GM12878 (cell line): ENCODE measurements at regions not wholly inside any gene's neighbourhood (a gene's known extent, or its start where the extent isn't known, plus 50 kb on each side); places are given as distances from the start of the nearest gene placed in this dataset.

Experiments
- ATAC-seq: fragments of 200-7000 bp; cut with Tn5 transposase; 3 replicates; pipeline ENCODE4 v1.9.1; 2020; ENCODE audit warnings: mild to moderate bottlenecking, moderate library complexity
- BruUV-seq: library from RNA; stranded (reverse); fragments of 400-500 nt; replicated peaks from 2 replicates; lab custom pipeline; 2021; lab: Mats Ljungman, UMichigan
- CTCF ChIA-PET: fragments of 300-600 bp; sonication (Branson Sonifier 250); formaldehyde crosslinking; extraction: SDS; loops from one replicate; lab custom pipeline; 2021; ENCODE audit warnings: inconsistent platforms; lab: Yijun Ruan, JAX
- POLR2A ChIA-PET: fragments of 350-600 bp; formaldehyde crosslinking; extraction: SDS; loops from one replicate; lab custom pipeline; 2021; ENCODE audit warnings: inconsistent platforms; lab: Charles Lee
- RAD21 ChIA-PET: fragments of 300-600 bp; sonication (Branson Sonifier 250); formaldehyde crosslinking; loops from one replicate; lab custom pipeline; 2023; ENCODE audit warnings: antibody characterized with exemption; ENCODE audit not compliant: unreplicated experiment; lab: Charles Lee
- SMC1A ChIA-PET: fragments of 300-600 bp; sonication (Branson Sonifier 250); formaldehyde crosslinking; loops from one replicate; lab custom pipeline; 2023; ENCODE audit not compliant: unreplicated experiment, uncharacterized antibody; lab: Charles Lee
- DNase-seq: peaks from one replicate; pipeline ENCODE4 v3.0.0-alpha.2; 2011; ENCODE audit warnings: low read depth, low spot score
- FAIRE-seq: peaks from 3 replicates; lab custom pipeline; 2011; peaks lifted over from hg19 to GRCh38; lab: Jason Lieb, UNC
- H2AFZ ChIP-seq: 2 replicates; pipeline ENCODE4 v1.6.0; 2011; ENCODE audit warnings: low read depth, low read length, control low read depth; ENCODE audit not compliant: control insufficient read depth
- H3K27ac ChIP-seq: 2 replicates; pipeline ENCODE4 v1.5.1; 2011; ENCODE audit warnings: control low read depth; ENCODE audit not compliant: control insufficient read depth, insufficient read depth
- H3K27me3 ChIP-seq, 2 experiments: replicated peaks in 1 of 2; 2 replicates each; pipeline versions ENCODE4 v1.6.0 to v1.6.1; 2011; ENCODE audit warnings: low read length in 1 of 2; ENCODE audit not compliant: control insufficient read depth in 2 of 2, insufficient read depth in 2 of 2
- H3K36me3 ChIP-seq, 2 experiments: 2 replicates each; pipeline ENCODE4 v1.5.1; 2011; ENCODE audit warnings: low read length in 1 of 2; ENCODE audit not compliant: control insufficient read depth in 2 of 2, insufficient read depth in 2 of 2
- H3K4me1 ChIP-seq: 2 replicates; pipeline ENCODE4 v1.6.1; 2011; ENCODE audit warnings: mild to moderate bottlenecking, low read length, moderate library complexity, mixed read lengths; ENCODE audit not compliant: control insufficient read depth, insufficient read depth
- H3K4me2 ChIP-seq: 2 replicates; pipeline ENCODE4 v1.6.0; 2011; ENCODE audit warnings: control low read depth; ENCODE audit not compliant: control insufficient read depth, insufficient read depth
- H3K4me3 ChIP-seq: fragments of 200-600 bp; sonication (generic); 2 replicates; pipeline ENCODE4 v1.5.1; 2016
- H3K79me2 ChIP-seq: 2 replicates; pipeline ENCODE4 v1.6.0; 2011; ENCODE audit warnings: low read length; ENCODE audit not compliant: control insufficient read depth, insufficient read depth
- H3K9ac ChIP-seq: 2 replicates; pipeline ENCODE4 v1.8.0; 2011; ENCODE audit warnings: low read length, control low read depth, mixed read lengths; ENCODE audit not compliant: control insufficient read depth, insufficient read depth
- H3K9me3 ChIP-seq: replicated peaks from 3 replicates; pipeline ENCODE4 v1.5.1; 2011; ENCODE audit warnings: mild to moderate bottlenecking, low read length; ENCODE audit not compliant: control insufficient read depth, insufficient read depth
- H4K20me1 ChIP-seq: 2 replicates; pipeline ENCODE4 v1.6.0; 2011; ENCODE audit not compliant: control insufficient read depth, insufficient read depth
- CBX3 ChIP-seq: fragments of 200-600 bp; sonication (generic); IDR thresholded peaks from 2 replicates; pipeline ENCODE4 v1.6.1; 2016; ENCODE audit warnings: low read depth, borderline replicate concordance
- CEBPB ChIP-seq, 2 experiments: fragments of 150-350 bp in 1 of 2; IDR thresholded peaks; 2 replicates each; pipeline ENCODE4 v1.6.1; 2012 to 2014; ENCODE audit warnings: low read depth in 2 of 2, low read length in 2 of 2, borderline replicate concordance in 1 of 2, inconsistent platforms in 1 of 2
- EED ChIP-seq: sonication (generic); IDR thresholded peaks from 2 replicates; pipeline ENCODE4 v1.6.1; 2016; ENCODE audit warnings: antibody characterized with exemption, low read depth
- IKZF2 ChIP-seq, 2 experiments: fragments of 450-650 bp; IDR thresholded peaks; 2 replicates each; pipeline ENCODE4 v1.6.1; 2017; ENCODE audit warnings: mild to moderate bottlenecking in 2 of 2, moderate library complexity in 2 of 2
- MYC ChIP-seq: IDR thresholded peaks from 2 replicates; pipeline ENCODE4 v1.6.1; 2011; ENCODE audit warnings: mild to moderate bottlenecking, low read length, moderate library complexity, inconsistent platforms; ENCODE audit not compliant: insufficient read depth, insufficient replicate concordance, insufficient read length, severe bottlenecking
- NFIC ChIP-seq: IDR thresholded peaks from 2 replicates; pipeline ENCODE4 v1.6.1; 2012; ENCODE audit warnings: low read depth, mild to moderate bottlenecking, inconsistent platforms, low read length, moderate library complexity
- NFXL1 ChIP-seq: fragments of 450-650 bp; IDR thresholded peaks from 2 replicates; pipeline ENCODE4 v1.6.1; 2017; ENCODE audit warnings: antibody characterized with exemption, mild to moderate bottlenecking, borderline replicate concordance
- POLR2A ChIP-seq: IDR thresholded peaks from 2 replicates; pipeline ENCODE4 v1.6.1; 2011; ENCODE audit warnings: low read depth, mild to moderate bottlenecking, low read length
- SKIL ChIP-seq: fragments of 450-650 bp; IDR thresholded peaks from 2 replicates; pipeline ENCODE4 v1.6.1; 2017; ENCODE audit warnings: mild to moderate bottlenecking, low read depth, inconsistent platforms; ENCODE audit not compliant: poor library complexity, severe bottlenecking
- SRF ChIP-seq, 2 experiments: IDR thresholded peaks; 2 replicates each; pipeline ENCODE4 v1.6.1; 2011; ENCODE audit warnings: low read depth in 2 of 2, low read length in 2 of 2, mild to moderate bottlenecking in 1 of 2, moderate library complexity in 1 of 2
- TAF1 ChIP-seq: IDR thresholded peaks from 2 replicates; pipeline ENCODE4 v1.6.1; 2011; ENCODE audit warnings: mild to moderate bottlenecking, low read depth, low read length, borderline replicate concordance
- ZNF217 ChIP-seq: fragments of 450-650 bp; IDR thresholded peaks from 2 replicates; pipeline ENCODE4 v1.6.1; 2017; ENCODE audit warnings: antibody characterized with exemption, mild to moderate bottlenecking
- WGBS: methylation state at CpG from one replicate; pipeline ENCODE4 v1.1.6; 2016; ENCODE audit warnings: low lambda C conversion rate; ENCODE audit not compliant: insufficient replicate concordance, insufficient coverage; ENCODE audit errors: missing lambda C conversion rate; 5-methylcytosine and 5-hydroxymethylcytosine counted together
- in situ Hi-C: fragments of 300-500 bp; cut with MboI; formaldehyde crosslinking; loops from 9 replicates; pipeline ENCODE4 v1.14.3; 2018; ENCODE audit warnings: mixed read lengths
- intact Hi-C: fragments of 100-400 bp; cut with micrococcal nuclease; formaldehyde crosslinking; loops from one replicate; pipeline ENCODE4 v1.14.2; 2022; ENCODE audit not compliant: unreplicated experiment

- no peak for TF ChIP-seq ZNF217
- TF ChIP-seq, all 136 proteins: peak for 0
These were observed 168.4 kb upstream of the ARRDC4 start (continued) for GRCh38 chr15:97791824-97792792.

- H3K4me2 ChIP-seq, result no peak overlapping the region
- H2AFZ ChIP-seq, result no peak overlapping the region
- no TSS peak for BruUV-seq
- POLR2A ChIA-PET, result no interaction called here
- no peaks in the 10 kb centered on the region for H3K4me1 ChIP-seq
- H3K27ac ChIP-seq, result no peak overlapping the region
- H4K20me1 ChIP-seq, result no peaks in the 10 kb centered on the region
- intact Hi-C loops (no loop called here), in situ Hi-C loops (no loop called here)
- H3K27me3 ChIP-seq, result no peaks in the 10 kb centered on the region
- H3K36me3 ChIP-seq, result no peaks in the 10 kb centered on the region
- WGBS, result 3% methylated on average over 3 of the region's 3 CpGs
- TF ChIP-seq SKIL (no peak), NFIC (no peak), CEBPB (IDR thresholded peaks at IDR 0.05; ENCODE audit: borderline replicate concordance in 1 of 2, low read depth in 2 of 2, low read length in 2 of 2) (no peak), CBX3 (no peak), MYC (no peak), POLR2A (no peak), TAF1 (no peak), EED (no peak), NFXL1 (no peak), IKZF2 (IDR thresholded peaks at IDR 0.05) (no peak), SRF (IDR thresholded peaks at IDR 0.05; ENCODE audit: low read depth in 2 of 2, low read length in 2 of 2) (no peak)
- no peaks in the 10 kb centered on the region for H3K9me3 ChIP-seq
- SMC1A ChIA-PET, result no interaction called here
- H3K9ac ChIP-seq, result no peak overlapping the region
- no peak for DNase-seq
- no peak for FAIRE-seq
- no peak for ATAC-seq
- RAD21 ChIA-PET, result no interaction called here
- no peak overlapping the region for H3K4me3 ChIP-seq
- CTCF ChIA-PET, result interaction anchor here (1.3 kb wide), 1 partner anchor 201 kb away, joined by 3 read pairs; no protein-coding TSS in a partner anchor
- H3K79me2 ChIP-seq, result no peaks in the 10 kb centered on the region
These were observed 155.6 kb upstream of the ARRDC4 start for GRCh38 chr15:97804950-97805349.
